Fibroblast of peridontal ligament (primary cell): ENCODE measurements at regions not wholly inside any gene's neighbourhood (a gene's known extent, or its start where the extent isn't known, plus 50 kb on each side); places are given as distances from the start of the nearest gene placed in this dataset.
A peak's percentile ranks its signal among the peaks of the same experiment; 100 is the strongest.

Experiments used
- DNase-seq: peaks from one replicate; pipeline ENCODE4 v3.0.0-alpha.2; 2010; ENCODE audit errors: extremely low read depth

DNA sequence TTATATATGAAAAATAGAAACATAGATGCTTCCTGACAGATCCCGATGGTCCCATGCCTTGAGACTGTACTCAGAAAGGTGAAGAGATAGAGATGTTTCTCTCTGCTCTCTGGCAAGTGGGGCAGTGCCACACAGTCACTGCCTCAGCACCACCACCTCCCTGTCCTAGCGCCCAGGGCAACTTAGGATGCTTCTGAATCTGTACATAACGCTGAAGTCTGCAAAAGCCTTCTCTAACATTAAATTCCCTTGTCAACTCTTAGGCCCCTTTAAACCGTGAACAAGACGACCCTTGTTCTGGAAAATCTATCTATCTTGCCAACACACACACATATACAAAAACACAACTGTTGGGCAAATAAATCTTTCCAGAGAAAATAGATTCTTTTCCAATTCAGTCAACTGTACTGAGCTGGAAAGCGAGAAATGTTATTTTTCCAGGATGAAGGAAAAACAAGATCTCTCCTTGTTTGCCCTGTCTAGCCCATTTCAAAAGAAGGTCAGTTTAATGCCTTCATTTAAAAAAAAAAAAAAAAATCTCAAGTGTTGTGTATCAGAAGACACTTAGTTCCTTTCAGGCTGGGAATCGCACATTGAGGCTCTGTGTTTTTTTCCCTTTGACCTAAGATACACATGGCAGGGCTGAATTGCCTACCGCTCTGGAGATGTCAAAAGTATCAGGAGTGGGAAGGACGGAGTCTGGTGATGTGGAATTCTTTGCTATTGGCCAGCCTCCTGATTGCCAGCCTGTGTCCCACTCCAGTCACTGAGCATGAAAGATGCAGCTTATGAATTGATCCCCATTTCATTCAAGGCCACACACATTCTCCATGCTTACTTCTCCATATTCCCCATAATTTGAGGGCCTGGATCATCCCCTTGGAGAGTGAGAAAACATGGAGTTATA lies 241.4 kb downstream of the LACC1 start:
- no peak for DNase-seq

DNA sequence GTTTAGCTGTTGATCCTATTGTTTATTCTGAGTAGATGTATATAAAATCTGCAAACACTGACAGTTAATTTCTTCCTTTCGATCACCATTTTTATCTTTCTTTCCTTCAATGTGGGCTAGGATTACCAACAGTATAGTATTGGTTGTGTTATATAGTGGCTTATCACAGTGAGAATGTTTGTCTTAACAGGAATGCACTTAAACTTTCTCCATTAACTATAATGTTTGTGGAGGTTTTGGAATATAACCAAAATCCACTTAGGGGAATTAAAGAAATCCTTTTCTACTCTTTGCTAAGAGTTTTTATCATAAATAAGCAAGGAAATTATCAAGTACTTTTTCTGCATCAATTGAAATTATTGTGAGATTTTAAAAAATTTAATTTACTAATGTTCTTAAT lies 244.6 kb downstream of the LACC1 start:
- DNase-seq, result no peak

DNA sequence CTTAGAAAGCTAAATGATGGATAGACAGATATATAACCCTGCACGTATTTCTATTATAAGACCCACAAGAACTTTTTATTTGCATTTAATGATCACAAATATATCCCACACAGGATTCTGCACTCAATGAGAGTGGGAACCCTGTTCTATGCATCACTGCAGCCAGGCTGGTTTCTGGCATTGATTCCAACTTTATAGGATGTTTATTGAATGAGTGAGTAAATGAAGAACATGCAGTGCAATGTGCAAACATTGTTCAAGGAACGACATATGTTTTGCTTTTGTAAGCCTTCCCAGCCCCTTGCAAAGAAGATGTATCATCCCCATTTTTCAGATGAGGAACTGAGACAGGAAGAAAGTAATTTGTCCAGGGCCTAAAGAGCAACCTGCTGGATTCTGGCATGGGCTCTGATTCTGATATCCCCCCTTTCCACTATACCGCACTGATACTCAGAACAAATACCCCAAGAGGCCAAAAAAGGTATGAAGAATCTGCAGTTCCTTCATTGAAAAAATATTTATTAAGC lies 246.3 kb downstream of the LACC1 start:
- DNase-seq, result peak; percentile 70

DNA sequence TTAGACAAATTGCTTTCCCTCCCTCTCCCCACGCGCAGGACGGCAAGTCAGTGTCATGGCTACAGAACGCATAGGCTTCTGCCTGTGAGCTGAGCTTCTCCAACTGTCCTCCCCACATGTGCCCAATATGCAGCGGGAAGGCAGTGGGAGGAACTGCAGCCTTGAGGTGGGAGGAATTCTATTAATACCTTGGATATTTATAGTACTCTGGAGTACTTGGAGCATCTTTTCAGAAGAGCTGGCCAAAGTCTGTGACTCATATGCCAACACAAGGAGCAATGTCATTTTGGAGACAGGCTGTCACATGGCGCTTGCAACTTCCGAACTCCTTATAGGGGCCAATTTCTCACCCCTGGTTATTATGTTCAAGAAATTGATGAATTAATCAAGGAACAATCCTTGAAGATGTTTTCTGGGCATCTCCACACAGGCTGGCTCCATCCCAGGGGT lies 245.0 kb upstream of the SERP2 start:
- no peak for DNase-seq

DNA sequence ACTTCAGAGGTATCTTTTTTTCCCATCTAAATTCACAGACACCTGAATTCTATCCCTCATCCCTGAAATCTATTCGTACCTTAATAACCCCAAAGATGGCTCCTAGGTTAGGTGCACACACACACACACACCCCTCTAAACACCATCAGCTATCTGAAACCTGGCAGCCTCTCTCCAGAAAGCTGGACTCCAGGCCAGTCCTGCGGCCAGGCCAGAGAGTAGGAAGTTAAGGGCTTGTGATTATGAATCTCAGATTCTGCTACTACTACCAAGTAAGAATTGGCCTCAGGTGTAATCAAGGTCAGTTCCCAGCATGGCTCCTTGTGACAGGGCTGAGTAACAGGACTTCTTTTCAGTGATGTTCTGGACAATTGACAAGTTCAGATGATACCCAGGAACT lies 244.2 kb upstream of the SERP2 start:
- DNase-seq, result no peak

DNA sequence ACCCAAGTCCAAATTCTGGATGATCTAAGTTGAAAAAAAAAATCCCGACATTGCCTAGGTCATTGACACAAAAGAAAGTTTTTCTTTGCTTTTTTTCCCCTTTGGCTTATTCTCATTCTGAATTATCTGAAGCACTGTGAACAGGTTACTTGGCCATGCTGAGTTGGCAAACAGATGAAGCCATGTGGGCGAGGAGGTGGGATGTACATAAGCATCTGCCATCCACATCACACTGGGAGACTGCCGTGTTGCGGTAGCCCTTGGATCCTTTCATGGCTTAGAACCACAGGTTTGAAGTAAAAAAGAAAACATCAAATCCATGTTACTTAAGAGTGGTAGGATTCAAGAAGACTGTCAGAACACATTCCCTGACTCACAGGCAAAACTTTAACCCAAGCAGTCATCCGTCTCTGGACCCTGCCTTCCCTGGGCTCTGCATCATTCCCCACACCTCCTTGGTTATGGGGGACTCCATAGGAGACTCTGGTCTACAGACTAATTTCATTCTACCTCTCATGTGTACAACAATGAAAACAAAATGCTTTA lies 242.5 kb upstream of the SERP2 start:
- no peak for DNase-seq

DNA sequence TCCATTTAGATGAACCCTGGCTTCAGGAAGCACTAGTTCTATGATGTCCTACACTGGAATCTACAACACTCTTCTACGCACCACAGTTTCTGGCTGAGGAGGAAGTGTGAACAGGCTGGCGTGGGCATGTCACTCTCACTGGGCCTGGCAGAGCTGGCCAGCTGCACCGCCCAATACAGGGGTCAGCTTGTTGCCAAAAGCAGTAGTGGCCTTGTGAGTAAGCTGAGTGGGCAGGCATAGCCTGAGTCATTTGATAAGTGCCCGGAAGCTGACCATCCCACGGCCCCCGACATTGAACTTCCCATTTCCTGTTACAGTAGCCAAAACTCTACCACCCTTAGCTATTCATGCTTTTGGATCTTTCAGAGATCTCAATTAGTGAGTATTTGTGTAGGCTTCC lies 240.9 kb upstream of the SERP2 start:
- peak; percentile 22 for DNase-seq

DNA sequence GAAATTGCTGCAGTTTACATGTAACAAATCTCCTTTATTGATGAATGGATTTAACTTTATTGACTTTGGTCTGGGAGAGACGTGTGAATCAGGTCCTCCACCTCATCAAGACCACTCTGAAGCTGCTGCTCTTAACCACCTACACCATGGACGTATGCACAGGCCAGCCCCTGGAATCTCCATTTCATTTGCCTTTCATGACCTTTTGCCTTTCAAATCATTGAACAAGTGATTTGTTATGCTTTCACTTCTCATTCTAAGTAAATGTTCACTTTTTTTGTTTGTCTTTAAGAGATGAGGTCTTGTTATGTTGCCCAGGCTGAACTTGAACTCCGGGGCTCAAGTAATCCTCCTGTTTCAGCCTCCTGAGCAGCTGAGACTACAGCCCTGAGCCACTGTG lies 240.0 kb upstream of the SERP2 start:
- no peak for DNase-seq

DNA sequence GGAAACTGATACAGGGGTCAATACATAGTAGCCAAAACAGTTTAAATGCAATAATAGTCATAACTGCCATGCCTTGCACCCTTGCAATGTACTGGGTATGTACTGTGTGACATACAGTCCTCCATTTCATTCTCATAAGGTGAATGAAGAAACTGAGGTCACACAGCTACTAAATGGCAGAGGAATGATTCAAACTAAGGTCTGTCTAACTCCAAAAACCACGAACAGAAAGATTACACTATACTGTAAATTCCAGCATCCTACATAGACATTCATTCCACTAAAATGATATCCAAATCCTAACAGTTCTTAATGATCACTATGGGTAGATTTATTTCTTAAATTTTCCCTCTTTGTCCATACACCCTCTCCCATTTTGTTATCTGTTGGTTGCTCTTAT lies 238.1 kb upstream of the SERP2 start:
- DNase-seq, result no peak

DNA sequence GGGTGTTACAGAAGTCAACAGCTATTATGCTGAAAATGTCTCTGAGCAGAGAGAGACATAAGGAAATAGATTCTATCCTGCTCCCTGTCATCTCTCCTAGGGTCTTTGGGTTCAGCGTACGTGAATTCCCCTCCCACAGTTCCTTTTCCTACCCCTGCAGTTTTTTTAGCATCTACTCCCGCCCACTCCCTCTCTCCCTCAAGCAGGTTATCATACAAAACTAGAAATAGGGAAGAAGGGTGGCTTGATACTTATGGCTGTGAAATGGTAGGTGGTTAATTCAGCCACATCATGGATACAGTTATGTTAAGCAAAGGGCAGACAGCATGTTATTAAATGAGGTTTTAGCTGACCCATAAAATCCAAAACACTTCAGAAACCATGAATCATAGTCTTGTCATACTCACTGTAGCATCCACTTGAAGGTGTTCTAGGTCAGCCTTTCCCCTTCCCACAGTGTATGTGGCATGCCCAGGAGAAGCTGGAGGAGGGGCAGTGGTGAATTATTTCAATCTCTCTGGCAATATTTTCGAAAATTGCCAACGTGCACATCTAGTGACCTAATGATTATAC lies 236.8 kb upstream of the SERP2 start:
- DNase-seq, result no peak

DNA sequence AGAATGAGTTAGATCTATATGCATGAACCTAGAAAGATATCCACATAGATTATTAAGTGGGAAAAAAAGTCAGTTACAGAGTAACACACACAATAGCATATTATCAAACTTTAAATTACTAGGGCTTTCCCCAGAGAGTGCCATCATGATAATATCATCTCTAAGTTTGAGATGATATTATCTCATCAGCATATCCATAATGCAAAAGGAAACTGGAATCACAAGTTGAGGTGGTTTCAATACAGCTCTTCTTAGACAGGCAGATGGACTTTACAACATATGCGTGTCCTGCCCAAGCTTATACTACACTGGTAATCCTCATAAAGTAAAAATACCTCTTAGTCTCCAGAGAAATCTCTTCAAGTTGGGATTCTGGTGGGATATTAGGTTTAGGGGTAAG lies 236.2 kb upstream of the SERP2 start:
- no peak for DNase-seq

DNA sequence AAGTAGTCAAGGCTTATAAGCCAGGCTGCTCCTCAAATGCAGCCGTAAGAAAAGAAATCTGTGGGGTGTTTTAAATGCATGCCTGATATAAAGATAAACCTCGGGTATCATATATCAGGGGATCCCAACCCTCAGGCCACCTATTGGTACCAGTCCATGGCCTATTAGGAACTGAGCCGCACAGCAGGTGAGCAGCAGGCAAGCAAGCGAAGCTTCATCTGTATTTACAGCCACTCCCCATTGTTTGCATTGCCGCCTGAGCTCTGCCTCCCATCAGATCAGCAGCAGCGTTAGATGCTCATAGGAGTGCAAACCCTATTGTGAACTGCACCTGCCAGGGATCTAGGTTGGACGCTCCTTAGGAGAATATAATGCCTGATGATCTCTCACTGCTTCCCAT lies 233.5 kb upstream of the SERP2 start:
- no peak for DNase-seq

DNA sequence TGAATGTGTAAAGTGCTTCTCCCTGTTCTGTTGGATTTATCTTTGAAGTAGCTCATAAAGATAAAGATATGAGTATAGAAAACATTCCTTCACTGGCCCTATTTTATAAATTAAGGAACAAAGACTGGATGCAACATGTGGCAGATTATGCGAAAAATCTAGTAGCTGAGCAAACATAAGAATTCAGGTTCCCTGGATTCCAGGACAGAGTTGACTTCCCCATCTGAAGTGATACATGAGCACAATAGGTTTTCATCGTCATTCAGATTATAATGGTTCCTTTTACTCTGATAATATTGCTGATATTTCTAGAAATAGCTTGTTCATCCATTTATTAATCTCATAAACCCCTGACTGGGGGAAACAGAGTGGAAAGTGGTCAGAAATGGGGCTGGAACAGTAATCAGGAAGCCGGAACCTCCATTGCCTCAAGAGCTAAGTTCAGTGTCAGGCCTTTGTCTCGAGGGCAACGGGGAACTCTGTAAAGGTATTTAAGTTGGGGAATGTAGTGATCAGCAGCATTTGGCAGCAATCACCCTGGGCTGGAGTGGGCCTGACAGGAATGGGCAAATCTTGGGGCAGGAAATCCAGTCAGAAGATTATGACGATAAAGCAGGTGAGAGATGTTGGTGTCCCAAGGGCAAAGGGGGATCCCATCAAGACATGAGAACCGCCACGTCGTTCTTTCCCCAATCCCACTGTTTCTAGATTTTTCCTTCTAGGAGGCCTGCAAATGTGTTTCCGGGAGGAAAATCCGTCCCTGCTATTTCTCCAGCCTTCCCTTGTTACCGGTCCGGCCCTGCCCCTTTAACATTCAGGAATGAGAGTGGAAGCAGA lies 232.5 kb upstream of the SERP2 start:
- DNase-seq, result no peak

DNA sequence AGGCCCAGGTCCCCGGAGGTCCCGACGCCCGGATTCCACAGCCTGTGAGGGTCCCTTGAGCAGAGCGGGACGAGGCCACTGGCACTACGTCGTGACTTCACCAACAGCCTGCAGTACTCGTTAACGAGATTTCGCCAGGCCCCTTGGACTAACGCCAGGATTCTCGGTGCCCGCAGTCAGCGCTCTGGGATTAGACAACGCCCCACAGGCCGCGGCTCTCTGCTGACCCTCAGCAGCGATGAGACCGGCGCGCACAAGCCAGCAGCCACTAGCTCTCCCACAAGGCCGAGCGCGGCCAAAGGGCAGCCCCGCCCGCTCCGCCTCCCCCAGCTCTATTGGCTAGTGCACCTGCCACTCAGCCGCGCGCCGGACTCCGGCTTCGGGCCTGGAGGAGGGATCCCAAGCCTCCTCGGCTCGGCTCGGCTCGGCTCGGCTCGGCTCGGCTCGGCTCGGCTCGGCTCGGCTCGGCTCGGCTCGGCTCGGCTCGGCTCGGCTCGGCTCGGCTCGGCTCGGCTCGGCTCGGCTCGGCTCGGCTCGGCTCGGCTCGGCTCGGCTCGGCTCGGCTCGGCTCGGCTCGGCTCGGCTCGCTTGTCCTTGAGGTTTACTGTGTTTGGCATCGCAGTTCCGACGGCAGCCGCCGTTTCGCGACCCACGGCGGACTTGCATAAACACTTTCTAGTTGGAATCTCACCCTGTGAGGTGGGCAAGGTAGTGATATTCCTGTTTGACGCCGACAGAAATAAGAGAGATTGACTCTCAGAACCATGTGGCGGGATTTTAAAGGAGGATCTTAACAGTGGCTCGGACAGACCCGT lies 231.7 kb upstream of the SERP2 start:
- peak; percentile 91 for DNase-seq

DNA sequence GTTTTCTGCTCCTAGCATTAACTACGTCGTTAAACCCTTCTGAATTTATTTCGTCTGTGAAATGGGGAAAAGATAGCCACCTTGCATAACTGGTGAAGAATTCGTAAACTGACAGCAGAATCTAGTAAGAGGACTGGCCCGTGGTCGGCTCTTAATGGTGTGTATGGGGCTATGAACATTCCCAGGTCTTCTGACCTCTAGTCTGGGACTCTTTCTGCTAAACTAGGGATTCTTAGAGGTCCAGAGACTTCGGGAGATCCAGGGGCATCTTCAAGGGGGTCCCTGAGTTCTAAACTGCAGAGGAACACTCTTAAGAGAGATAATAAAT lies 231.1 kb upstream of the SERP2 start:
- DNase-seq, result no peak

DNA sequence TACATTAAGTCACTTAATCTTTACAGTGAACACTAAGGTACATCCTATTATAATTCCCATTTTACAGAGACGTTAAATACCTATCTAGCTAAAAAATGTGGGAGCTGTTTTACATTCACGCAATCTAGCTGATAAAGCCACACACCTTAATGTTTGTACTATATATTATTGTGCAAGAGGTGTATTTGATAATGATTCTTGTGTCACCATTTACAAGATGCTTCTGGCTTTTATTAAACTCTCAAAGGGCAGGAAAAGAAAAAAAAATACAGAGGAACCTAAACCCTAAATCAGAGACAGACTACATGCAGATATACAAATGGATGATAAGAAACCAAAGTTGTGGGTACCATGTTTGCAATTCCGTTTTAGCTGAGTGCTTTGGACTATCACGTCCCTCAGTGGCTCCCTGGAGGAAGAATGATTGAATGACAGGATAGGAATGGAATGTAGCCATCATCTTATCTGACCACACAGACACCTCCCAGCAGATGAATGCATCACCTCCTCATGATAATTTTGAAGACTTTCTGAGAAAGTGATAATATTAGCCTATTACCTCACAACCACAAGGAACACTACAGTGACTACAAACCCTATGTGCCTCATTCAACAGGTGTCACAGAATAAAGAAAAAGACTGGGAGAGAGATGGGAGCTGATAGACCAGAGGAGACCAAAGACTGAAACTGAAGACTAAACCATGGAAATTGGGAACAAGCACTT lies 230.5 kb upstream of the SERP2 start:
- no peak for DNase-seq

DNA sequence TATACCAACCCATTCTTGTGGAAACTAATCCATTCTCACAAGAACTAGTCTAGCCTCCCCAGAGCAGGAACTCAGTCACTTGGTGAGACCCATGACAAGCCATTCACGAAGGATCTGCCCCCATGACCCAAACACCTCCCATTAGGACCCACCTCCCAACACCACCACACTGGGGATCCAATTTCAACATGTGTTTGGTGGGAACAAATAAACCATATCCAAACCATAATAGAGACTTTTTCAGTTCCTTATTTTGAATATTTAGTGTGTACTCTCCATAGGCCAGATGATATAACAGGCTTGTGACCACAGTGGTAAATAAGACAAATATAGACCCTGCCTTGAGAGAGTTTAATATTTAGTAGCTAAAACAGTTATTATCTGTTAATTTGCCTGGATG lies 227.5 kb upstream of the SERP2 start:
- no peak for DNase-seq

DNA sequence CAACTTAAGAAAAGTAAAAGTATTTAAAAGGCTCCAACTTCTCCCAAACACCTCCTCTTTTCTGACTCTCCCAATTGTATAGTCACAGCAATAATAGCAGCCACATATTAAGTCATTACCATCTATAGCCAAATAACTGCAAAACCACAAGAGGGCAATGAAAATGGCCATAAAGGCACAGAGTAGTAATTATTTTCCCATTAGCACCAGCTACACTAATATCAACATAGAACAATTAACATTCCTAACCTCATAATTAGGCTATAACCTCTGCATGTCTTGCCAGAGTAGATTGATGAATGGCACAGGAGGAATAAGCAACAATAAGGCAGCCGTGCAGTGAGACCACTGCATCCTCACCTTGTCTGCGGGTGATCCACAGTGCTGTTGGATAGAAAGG lies 226.4 kb upstream of the SERP2 start:
- DNase-seq, result no peak

DNA sequence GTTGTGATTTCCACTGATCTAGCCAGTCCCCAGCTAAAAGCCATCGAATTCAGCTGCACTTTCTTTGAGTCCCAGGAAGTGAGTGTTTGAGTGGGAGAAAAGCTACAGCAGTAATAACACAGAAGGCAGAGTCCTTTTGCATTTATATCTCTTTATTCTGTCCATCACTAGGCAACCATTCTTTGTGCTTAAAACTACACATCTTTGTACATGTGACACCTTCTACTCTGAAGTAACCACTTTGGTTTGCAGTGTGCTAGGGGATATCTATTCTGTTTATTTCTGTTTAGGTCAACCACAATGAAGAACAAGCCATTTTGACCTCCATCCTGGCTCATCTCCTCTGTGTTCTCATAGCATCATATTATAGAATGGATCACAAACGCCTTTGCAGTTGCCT lies 226.0 kb upstream of the SERP2 start:
- DNase-seq, result no peak

DNA sequence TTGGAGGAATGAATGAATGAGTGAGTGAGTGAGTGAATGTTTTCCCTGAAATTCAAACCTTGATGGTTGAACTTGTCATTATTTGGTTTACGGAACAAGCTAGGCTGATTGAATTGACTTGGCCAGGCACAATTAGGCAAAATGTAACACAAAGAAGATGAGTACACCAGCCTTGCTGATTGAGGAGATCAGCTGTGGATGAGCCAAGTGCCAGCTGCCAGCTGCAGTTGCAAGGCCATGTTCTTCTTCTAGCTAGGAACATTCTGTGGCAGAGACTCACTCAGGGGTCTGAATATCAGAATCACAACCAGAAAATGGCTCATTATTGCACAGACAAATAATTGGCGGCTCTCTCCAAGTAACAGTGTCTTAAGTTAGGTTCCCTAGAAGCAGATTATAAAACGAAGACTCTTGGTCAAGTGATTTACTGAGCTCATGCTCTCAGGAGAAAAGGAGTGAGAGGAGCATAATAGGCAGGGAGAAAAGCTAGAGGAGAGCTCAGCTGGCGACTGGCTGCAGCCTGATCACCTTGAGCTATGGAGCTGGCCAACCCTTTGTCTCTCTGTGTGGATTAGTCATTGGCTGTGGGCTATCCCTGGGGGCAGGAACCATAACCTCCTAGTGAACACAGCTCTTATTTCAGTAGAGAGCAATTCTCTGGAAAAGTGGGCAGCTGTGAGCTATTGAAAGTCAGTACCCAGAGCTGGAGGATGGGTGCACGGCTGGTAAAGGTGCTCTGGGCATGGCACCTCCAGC lies 225.3 kb upstream of the SERP2 start:
- DNase-seq, result no peak
